Lower leg skin (tissue), 4 donors: ENCODE measurements at regions not wholly inside any gene's neighbourhood (a gene's known extent, or its start where the extent isn't known, plus 50 kb on each side); places are given as distances from the start of the nearest gene placed in this dataset.

ENCODE experiments used
- DNase-seq, 2 donors: peaks; one replicate each; pipeline ENCODE4 v3.0.0-alpha.2; 2019; ENCODE audit warnings: low spot score in 2 of 2
- H3K4me3 ChIP-seq: fragments of 200-600 bp; sonication (generic); 2 replicates; pipeline ENCODE4 v1.5.1; 2017; ENCODE audit warnings: mild to moderate bottlenecking, low read depth; ENCODE audit not compliant: poor library complexity, severe bottlenecking
- CTCF ChIP-seq, 3 donors: fragments of 450-650 bp; IDR thresholded peaks; one replicate each; pipeline ENCODE4 v1.5.1; 2016; ENCODE audit warnings: antibody characterized with exemption in 3 of 3, mild to moderate bottlenecking in 3 of 3, moderate library complexity in 2 of 3
- POLR2A ChIP-seq, 2 donors: fragments of 450-650 bp; IDR thresholded peaks; one replicate each; pipeline ENCODE4 v1.6.1; 2016 to 2017; ENCODE audit warnings: antibody characterized with exemption in 2 of 2, mild to moderate bottlenecking in 1 of 2, moderate library complexity in 1 of 2
- WGBS, 2 donors: methylation state at CpG; one replicate each; pipeline ENCODE4 v1.1.5; 2018; 5-methylcytosine and 5-hydroxymethylcytosine counted together
- intact Hi-C: fragments of 100-400 bp; cut with DNase I; formaldehyde crosslinking; loops from one replicate; pipeline ENCODE4 v1.15.0; 2023; ENCODE audit warnings: low total_unique reads

- intact Hi-C loops, result no loop called here
- DNase-seq, result no peak
- 53 to 57% methylated on average over 2 of the region's 2 CpGs for WGBS, 2 donors
- TF ChIP-seq CTCF (IDR thresholded peaks at IDR 0.05) (no peak), POLR2A (IDR thresholded peaks at IDR 0.05) (no peak)
- no peak overlapping the region for H3K4me3 ChIP-seq
Observed at GRCh38 chr4:65798498-65799127, 128.3 kb upstream of the EPHA5 start.

GRCh38 chr4:65791812-65792308 is 121.6 kb upstream of the EPHA5 start:
- TF ChIP-seq POLR2A (IDR thresholded peaks at IDR 0.05) (no peak), CTCF (IDR thresholded peaks at IDR 0.05) (no peak)
- 42 to 54% methylated on average over 5 of the region's 5 CpGs for WGBS, 2 donors
- H3K4me3 ChIP-seq, result no peak overlapping the region
- intact Hi-C loops, result no loop called here
- no peak for DNase-seq

GRCh38 chr4:65791111-65791811 is 121.0 kb upstream of the EPHA5 start:
- TF ChIP-seq CTCF (IDR thresholded peaks at IDR 0.05) (no peak), POLR2A (IDR thresholded peaks at IDR 0.05) (no peak)
- WGBS, 2 donors, result 47 to 48% methylated on average over 1 of the region's 1 CpG
- H3K4me3 ChIP-seq, result no peak overlapping the region
- DNase-seq, result no peak
- intact Hi-C loops, result no loop called here

GRCh38 chr4:65789805-65790204 is 119.5 kb upstream of the EPHA5 start:
- H3K4me3 ChIP-seq, result no peak overlapping the region
- WGBS, 2 donors, result 40 to 59% methylated on average over 2 of the region's 2 CpGs
- no peak for DNase-seq
- intact Hi-C loops, result no loop called here
- TF ChIP-seq CTCF (IDR thresholded peaks at IDR 0.05) (no peak), POLR2A (IDR thresholded peaks at IDR 0.05) (no peak)

GRCh38 chr4:65789341-65789740 is 119.1 kb upstream of the EPHA5 start:
- 82 to 88% methylated on average over 2 of the region's 2 CpGs for WGBS, 2 donors
- no peak for DNase-seq
- TF ChIP-seq CTCF (IDR thresholded peaks at IDR 0.05), result no peak
- no peak for TF ChIP-seq POLR2A (IDR thresholded peaks at IDR 0.05)
- H3K4me3 ChIP-seq, result no peak overlapping the region
- intact Hi-C loops, result no loop called here
